Stimulated activated CD8-positive, alpha-beta memory T cell treated with anti-CD3 and anti-CD28 coated beads, Interleukin-4, amount 100 ng/mL, for 48 hours (primary cell): ENCODE measurements at regions not wholly inside any gene's neighbourhood (a gene's known extent, or its start where the extent isn't known, plus 50 kb on each side); places are given as distances from the start of the nearest gene placed in this dataset.

Experiments used
- DNase-seq: peaks from one replicate; pipeline ENCODE4 v3.0.0-alpha.2; 2020

DNA sequence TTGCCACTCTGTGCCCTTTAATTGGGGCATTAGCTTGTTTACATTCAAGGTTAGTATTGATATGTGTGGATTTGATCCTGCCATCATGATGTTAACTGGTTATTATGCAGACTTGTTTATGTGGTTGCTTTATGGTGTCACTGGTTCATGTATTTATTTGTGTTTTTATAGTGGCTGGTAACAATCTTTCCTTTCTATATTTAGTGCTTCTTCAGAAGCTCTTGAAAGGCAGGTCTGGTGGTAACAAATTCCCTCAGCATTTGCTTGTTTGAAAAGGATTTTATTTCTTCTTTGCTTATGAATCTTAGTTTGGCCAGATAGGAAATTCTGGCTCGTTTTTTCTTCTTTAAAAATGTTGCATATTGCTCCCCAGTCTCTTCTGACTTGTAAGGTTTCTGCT is 215.4 kb downstream of the ZC3H11B start:
- DNase-seq: no peak

DNA sequence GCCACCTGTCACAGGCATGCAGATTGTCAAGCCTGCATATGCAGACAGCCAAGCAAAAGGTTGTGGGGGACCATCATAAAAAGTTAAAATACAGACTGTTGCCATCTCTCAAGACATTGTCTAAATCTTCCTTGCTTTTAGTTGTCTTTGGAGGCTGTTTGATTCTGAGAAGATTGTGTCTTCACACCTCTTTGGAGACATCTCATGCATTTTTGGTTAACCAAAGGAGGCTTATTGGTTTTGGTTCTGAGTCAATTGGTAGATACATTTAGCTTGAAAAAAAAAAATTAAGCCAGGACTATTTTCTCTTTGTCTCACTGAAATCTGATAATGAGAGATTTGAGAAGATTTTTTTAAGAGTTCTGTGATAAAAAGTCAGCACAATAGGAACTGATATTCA is 217.6 kb downstream of the LYPLAL1 start:
- no peak for DNase-seq

DNA sequence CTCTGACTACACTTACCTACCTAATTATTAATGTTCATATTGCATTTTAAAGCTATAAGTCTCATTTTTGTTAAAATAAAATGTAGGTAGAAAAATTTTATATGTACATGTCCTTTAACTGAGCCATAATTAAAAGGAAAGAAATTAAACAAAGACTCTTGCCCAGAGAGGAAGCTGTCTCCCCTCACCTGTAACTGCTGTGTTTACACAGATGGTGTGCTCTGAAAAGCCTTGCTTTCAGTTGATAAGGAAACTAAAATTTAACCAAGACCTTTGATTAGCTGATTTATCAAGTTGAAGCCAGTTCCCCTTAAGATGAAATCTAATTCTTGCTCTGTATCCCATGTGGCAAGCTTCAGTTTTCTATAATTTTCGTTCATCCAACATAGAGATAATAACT is 213.5 kb downstream of the LYPLAL1 start:
- DNase-seq: no peak

DNA sequence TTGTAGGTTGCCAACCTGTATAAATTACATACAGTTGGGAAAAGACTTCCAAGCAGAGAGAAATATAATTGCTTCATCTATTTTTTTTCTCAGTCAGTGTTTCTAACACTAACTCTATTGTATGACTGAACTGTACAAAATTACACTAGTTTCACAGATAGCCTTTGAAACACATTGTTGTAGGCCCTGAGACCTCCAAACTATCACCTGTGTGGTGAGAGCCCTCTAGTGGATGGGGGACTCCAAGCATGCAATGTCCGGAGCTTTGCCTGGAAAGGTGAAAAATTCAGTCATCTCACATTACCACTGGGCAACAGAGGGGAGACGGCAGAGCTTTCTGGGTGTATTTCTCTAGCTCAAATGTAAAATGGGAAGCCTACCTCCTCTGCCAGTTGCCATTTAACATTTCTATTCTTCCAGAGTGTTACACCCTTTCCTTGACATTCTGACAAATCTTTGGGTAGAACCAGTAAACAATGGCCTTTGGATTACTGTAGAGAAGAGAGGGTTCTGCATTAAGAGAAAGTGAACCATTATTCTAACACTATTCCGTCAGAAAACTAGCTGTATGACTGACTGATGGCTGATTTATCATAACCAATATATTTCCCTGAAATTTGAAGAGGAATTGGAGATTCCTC is 212.2 kb downstream of the LYPLAL1 start:
- DNase-seq: peak; percentile 44

DNA sequence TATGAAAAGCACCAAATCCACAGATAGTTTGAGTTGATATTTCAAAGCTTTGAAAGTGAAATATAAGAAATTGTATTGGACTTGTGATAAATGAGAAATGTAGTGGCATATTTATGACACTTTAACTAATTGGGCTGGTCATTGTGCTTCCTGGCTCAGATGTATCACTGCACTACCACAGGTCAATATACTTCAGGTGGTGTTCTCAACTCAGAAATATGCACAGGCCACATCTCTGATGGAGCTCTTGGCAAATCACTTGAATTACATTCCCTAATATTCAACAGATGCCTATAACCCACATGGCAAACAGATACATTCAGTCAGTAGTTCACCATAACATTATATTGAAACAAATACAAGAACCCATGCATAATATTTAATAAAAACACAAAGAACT is 209.6 kb downstream of the LYPLAL1 start:
- no peak for DNase-seq

DNA sequence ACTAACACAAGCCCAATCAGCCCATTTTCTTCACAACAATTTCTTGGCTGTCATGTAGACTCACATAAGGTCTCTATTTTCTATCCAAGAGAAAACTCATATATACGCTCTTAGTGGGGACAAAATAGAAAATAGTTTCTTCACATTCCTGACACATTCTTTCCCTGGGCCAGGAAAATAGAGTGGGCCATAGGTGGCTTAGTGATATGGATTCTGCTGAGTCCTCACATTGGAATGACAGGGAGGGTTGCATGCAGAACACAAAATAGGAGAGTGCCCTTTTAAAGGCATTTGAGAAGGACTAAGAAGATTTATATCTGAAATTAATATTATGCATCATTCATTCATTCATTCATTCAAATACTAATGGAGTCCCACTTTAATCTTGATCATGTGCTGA is 207.7 kb downstream of the LYPLAL1 start:
- no peak for DNase-seq

DNA sequence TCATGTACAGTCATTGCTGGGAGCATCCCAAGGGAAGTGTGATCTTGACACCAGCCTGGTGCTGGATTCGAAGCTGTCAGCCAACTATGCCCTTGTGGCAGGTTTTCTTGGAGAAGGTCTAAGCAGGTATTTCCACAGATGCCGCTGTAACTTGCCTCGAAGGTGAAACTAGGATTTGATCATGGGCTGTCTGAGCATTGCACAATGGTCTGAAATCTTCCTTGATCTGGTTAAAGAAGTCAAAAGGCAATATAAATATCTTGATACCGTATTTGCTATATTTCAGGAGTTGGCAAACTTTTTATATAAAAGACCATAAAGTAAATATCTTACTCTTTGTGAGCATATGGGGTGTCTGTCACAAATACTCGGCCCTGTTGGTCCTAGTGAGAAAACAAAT is 206.8 kb downstream of the LYPLAL1 start:
- DNase-seq: no peak

DNA sequence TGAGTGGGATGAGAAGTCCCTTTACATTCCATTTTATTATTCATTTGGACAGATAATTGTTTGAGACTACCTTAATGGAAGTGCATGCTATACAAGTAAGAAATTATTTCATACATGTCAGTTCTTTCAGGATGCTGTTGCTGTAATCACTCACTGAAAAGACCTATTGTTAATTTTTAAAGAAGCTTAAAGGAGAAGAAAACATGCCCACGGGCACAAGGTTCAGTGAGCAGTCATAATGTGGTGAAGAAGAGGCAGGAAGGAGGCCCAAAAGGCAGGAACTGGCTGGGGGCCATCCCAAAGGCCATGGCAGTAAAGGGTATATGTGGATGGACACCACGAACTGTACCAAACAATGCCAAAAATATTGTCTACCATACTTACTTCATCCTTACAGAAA is 206.0 kb downstream of the LYPLAL1 start:
- no peak for DNase-seq

DNA sequence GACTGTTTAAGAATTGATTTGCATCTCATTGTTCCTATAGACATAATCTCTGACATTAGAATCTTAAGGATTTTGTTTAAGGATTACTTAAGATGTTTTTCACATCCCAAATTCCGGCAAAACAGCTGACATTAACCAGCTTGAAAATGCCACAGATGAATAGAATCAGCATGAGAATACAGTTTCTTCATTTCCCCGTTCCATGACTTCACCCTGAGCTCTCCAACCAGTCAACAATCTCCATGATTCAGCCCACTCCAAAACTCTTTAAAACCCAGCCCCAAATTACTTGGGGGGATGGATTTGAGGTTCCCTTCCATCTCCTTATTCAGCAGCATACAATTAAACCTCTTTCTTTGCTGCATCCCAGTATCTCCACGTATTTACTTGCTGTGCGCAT is 201.0 kb downstream of the LYPLAL1 start:
- DNase-seq: no peak

DNA sequence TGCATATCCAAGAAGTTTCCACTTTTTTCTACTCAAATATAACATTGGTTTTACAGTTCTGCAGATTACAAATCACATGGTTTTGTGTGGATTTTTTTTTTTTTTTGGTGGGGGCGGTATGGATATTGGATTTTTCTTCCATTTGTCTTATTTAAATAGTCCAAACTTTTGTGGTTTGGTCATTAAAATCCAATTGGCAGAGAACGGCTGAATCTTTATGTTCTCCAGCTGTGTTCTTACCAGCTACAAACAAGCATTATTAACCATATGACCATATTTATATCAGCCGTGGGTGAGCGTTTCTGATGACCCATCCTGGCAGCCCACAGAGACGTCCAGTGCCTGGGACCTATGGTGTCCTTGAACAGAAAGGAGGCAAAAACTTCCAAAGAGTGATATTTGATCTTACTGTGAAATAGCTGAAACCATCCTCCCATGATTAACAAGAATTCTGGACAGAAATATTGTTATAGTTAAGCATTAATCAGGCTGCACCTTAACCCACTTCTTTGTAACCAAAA is 200.4 kb downstream of the LYPLAL1 start:
- DNase-seq: no peak

DNA sequence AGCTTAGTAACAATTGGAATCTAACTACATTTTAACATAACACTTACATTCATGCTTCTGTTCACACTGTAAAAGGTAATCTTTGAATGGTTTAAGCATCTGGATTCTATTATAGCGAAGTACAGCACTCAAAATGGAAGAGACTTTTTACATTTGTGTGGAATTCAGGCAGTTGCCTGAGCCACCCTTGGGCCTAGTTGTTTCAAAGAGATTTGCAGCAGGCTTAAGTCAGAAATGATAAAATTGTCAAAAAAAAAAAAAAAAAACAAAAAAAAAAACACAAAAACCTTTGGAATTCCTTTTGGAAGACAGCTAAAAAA is 199.9 kb downstream of the LYPLAL1 start:
- DNase-seq: no peak

DNA sequence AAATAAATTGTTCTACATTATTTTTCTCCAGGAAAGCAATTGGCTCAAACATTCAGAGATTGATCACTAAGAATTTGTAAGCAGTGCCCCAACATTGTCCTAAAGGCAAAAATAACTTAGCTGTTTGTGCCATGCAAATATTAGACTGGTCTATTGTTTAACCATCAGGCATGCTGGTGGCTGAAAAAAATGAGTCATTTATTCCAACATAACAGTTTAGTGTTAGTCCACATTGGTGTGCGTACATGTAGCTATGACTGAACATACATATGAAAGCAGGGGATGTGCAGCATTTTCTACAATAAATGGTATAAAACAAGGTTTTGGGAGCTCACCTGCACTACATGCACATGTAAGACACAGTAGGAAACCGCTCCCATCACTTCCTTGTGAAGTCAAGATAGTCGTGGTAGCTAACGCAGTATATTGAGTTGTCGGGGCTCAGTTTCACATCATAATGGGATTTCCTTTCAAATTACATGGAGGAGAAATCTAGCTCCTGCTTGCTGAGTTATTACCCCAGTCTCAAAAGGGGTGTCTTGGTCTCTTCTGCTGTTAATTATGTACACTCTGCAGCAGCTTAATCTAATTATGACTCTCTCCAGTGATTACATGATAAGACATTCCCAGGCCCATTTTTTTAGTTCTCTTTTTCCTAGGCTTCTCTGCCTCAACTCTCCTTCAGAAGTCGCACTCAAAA is 199.4 kb downstream of the LYPLAL1 start:
- DNase-seq: no peak

DNA sequence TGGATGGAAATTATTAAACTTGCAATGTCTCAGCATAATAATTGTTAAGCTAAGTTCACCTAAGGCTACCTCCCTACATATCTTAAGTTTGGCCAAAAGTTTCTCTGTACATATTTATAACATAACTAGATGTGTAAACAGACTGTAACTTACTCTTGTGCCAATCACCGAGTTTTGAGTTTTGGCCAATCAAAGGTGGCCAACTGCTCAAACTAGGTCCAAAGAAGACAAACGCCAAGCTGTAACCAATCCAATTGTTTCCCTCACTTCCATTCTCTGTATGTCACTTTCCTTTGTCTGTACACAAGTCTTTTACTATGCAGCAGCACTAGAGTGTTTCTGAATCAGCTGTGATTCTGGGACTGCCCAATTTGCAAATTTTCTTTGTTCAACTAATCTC is 197.8 kb downstream of the LYPLAL1 start:
- DNase-seq: no peak

DNA sequence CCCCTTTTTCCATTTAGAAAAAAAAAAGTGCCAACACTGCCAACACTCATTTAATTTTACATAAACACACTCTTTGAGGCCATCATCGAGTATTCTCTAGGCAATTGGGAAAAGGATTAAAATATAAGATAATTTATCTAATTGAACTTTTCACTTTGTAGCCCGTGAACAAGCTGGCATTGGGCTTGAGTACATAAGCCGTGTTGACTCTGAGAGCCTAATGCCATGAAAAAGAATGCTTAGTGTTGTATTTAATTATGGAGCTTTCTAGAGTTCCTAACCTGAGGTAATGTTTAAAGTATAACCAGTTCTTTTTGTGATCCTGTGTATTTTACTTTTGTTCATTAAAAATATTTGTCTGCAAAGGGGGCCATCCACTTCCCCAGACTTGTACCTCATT is 193.8 kb downstream of the LYPLAL1 start:
- DNase-seq: no peak

DNA sequence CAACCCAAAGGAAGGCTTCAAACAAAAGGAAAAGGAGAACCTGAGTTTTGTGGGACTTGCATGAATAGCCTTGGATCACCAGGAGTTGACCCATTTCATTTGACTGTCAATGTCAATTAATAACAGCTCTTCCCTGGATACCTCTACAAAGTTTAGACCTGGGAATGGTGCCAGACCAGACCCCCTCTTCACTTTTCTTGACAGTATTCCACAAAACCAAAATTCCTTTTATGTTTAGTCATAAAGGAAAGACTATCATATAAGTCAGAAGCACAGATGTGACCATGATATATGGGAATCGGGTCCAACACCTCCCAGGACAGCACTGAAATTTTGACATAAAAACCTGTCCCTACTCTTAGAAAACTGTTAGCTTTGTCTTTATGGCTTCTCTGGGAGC is 191.8 kb downstream of the LYPLAL1 start:
- DNase-seq: no peak

DNA sequence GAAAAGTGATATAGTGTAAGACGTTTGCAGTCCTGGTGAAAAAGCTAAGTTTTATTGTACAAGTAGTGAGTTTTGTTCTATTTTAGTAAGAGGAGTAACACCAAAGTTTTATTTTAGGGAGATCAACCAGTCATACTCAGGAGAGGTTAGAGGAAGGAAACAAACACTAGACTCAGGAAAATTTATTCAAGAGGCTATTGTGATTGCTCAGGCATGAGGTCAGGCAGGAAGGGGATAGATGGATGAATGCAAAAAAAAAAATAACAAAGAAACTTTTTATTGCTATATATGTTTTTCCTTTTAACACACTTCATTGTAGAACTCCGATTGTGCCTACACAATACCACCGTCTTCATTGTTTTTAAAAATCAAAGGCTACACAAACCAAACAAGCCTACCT is 189.0 kb downstream of the LYPLAL1 start:
- no peak for DNase-seq

DNA sequence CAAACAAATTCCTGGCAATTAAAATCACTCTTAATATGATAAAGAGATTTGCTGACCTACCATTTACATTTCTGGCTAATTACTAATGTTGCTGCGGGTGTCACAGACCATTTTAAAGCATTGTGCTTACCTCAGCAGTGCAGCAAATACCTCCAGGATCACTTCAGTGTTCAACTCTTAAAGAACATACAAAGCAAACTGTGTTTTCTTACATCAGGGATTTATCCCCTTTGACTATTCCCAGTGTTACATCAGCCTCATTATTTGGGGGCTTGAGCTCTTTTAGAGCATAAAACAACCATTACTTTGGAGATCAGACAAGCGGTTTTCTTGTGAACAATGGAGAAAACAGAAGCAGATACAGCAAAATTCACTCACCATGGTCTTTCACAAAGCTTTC is 185.4 kb downstream of the LYPLAL1 start:
- no peak for DNase-seq

DNA sequence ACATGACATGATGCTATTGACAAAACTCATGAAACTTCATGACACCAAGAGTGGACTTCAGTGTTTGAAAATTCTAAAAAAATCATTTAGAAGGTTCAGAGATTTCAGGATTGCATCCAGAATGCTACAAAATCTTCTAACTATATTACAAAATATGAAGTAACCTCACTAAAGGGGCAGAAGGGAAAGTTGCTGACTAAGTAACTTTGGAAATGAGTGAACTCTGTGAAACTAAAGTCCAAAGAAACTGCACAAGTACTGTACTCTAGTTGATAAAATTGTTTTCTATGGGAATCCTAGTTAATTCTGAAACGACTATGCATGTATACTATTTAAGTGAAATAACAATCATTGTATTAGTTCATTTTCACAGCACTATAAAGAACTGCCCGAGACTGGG is 184.4 kb downstream of the LYPLAL1 start:
- no peak for DNase-seq

DNA sequence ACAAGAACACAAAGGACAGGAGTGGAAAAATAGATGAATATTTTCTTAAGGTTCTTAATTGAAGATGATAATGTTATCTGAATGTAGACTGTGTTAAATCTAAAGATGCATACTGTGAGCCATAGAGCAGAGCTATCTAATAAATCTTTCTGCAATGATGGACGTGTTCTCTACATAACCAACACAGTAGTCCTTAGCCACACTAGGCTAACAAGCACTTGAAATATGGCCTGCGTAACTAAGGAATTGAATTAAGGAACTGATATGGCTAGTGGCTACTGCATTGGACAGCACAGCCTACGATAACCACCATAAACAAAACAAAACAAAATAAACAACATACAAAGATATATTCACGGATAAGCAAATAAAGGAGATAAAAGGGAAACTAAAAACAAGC is 181.3 kb downstream of the LYPLAL1 start:
- DNase-seq: no peak

DNA sequence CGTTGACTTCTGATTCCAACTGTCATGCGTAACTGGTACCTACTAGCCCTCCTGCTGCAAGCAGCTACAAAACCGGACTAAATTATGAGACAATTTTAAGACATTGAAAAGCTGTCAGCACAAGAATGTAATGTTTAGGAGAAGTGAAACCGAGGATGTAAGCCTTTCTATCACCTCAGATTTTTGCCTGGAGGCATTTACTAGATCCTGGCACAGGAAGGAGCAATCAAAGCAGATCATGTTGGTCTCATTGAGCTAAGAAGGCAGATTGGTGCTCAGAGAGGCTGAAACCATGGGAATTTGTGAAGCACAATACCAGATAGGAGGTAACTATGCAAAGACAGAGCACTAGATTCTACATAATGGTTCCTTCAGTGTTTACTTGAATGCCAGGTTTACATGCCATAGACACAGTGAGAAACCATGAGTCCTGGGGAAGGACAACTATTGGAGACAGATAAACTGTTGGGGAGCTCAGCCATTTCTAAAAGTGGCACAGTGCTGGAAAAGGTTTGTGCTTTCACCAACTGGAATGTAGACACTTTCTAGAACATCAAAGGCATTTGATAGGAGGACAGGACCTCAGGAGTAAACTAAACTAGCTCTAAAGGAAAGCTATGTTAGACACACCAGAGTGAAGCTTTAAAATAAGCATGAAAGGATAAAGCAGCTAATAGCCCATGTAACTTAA is 179.4 kb downstream of the LYPLAL1 start:
- DNase-seq: no peak

DNA sequence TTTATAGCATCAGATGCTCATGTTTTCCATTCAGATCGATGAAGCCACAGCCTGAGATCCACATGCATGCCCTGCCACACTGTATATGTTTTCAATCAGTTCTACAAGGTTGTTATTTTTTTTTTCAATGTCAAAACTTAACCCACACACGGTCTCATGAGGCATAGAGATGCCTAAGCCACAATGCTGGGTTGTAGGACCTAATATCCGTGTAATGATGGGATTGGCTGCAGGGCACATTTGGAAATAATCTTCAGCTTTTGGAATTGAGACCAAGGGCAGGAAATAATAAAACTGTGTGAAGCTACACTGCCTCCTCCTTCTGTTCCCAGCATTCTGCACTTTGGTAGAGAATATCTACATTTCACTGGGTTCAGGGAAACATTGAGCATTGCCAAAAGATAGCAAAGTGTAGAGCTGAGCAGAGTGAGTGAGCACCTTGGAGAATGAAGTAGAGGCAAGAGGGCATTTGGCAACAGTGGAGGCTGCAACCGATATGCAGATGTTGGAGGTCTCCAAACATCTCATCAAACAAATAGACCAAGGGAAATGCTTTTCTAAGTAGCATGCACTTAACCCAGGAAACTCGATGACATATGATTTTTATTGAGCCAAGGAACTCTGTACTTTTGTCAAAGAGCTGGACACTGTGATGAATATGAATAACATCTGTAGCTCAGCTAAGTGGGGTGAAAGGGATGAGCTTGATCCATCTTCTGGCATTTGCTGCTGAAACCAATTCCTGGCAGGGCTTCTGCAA is 176.7 kb downstream of the LYPLAL1 start:
- no peak for DNase-seq

DNA sequence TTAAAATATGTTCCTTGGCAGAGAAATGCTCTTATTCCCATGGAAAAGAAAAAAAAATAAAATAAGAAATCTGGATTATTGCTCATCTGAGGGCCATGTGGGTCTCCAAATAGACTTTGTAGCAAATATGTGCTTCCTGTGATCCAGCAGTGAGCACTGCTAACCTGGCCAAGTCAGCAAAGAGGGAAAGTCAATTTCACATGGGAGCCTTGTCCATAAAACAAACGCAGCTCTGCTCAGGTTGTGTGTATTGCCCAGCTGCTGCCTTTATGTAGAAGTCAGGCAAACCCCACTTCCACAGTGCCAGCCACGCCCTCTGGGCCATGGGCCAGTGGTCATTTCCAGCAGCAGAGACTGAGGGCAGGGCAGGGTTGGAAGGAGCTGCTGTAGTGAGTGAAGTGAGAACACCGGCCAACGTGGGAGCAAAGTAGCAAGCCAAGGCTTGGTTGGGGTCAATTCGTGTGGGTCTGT is 174.3 kb downstream of the LYPLAL1 start:
- DNase-seq: no peak

DNA sequence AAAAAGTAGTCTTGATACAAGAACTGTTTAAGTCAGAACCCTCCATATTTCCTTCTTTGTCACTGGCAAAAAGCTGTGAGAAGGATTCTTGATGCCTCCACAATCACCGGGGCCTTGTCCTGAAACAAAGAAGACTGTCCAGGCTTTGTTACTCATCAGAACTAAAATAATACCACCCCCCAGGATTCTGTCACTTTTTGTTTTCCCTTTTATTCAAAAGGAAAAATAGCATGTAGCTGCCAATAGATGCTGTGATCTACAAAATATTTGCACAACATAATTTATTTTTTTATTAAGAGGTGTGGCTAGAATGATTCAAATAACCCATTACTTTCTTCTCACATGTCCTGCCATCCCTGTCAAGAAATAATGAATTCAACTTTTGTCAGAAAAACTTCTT is 173.7 kb downstream of the LYPLAL1 start:
- no peak for DNase-seq

DNA sequence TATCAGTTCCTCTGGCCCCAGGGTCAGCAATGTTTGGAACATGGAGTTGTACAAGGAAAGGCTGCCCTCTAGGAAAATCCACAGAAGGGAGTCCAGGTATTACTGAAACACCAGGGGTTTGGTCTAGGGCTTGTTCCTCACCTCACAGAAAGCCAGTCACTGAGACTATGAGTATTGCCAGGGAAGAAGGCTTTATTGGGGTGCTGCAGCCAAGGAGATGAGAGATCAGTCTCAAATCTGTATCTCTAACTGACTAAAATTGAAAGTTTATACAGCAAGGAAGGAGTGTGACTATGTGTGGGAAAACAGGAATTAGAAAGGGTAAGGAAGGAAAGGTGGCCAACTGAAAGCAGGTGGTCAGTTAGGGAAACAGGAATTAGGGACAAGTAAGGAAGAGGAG is 172.3 kb downstream of the LYPLAL1 start:
- no peak for DNase-seq
